ENCODE measurements at regions not wholly inside any gene's neighbourhood (a gene's known extent, or its start where the extent isn't known, plus 50 kb on each side); places are given as distances from the start of the nearest gene placed in this dataset.

DNA sequence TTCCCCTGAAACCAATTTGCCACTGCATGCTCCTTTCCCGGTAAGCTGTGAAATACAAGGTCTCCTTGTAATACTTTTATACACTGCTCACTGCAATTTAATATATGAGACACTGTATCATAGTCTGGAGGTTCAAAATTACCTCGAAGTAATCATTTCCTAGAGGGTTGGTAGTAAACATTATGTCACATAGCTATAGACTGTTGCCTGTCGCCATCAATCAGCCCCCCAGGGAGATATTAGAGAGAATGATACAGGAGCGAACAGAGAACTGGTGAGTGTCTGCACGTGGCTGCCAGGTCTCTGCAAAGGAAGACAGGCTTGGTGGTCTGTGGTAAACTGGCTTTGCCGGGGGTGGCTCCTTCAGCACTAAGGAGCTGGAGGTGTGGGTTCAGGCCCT, 165.5 kb upstream of the WSCD2 start:
- TF ChIP-seq, protein P1, sequence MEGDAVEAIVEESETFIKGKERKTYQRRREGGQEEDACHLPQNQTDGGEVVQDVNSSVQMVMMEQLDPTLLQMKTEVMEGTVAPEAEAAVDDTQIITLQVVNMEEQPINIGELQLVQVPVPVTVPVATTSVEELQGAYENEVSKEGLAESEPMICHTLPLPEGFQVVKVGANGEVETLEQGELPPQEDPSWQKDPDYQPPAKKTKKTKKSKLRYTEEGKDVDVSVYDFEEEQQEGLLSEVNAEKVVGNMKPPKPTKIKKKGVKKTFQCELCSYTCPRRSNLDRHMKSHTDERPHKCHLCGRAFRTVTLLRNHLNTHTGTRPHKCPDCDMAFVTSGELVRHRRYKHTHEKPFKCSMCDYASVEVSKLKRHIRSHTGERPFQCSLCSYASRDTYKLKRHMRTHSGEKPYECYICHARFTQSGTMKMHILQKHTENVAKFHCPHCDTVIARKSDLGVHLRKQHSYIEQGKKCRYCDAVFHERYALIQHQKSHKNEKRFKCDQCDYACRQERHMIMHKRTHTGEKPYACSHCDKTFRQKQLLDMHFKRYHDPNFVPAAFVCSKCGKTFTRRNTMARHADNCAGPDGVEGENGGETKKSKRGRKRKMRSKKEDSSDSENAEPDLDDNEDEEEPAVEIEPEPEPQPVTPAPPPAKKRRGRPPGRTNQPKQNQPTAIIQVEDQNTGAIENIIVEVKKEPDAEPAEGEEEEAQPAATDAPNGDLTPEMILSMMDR (IDR thresholded peaks at IDR 0.05) = no peak
- TF ChIP-seq POLR2A (IDR thresholded peaks at IDR 0.05) = no peak
- TF ChIP-seq POLR2AphosphoS5 (IDR thresholded peaks at IDR 0.05) = no peak
- no peak for TF ChIP-seq EP300 (IDR thresholded peaks at IDR 0.05)

All from upper lobe of left lung (tissue), 4 donors.